HEK293 (cell line): ENCODE measurements at regions not wholly inside any gene's neighbourhood (a gene's known extent, or its start where the extent isn't known, plus 50 kb on each side); places are given as distances from the start of the nearest gene placed in this dataset.
"Not testable (repeated sequence)": the region's sequence is repeated elsewhere in the genome, so short reads cannot be mapped to it uniquely, and the experiment has no call there.

Source experiments
- CTCF ChIA-PET: fragments of 350-600 bp; formaldehyde crosslinking; extraction: SDS; loops from one replicate; lab custom pipeline; 2021; ENCODE audit warnings: antibody characterized with exemption; lab: Yijun Ruan, JAX
- POLR2A ChIA-PET: fragments of 300-600 bp; formaldehyde crosslinking; extraction: SDS; loops from one replicate; lab custom pipeline; 2020; ENCODE audit warnings: antibody characterized with exemption, inconsistent platforms; lab: Yijun Ruan, JAX
- H3K27ac ChIP-seq: fragments of 200-500 bp; sonication (Bioruptor generic); 2 replicates; pipeline ENCODE4 v1.5.1; 2014; ENCODE audit warnings: low read depth, low read length, control low read depth, inconsistent platforms; ENCODE audit errors: extremely low read depth
- H3K36me3 ChIP-seq, 2 experiments: fragments of 200-500 bp in 1 of 2; sonication (Bioruptor generic) in 1 of 2; 1 replicate in 1 of 2; 2 replicates in 1 of 2; pipeline ENCODE4 v1.5.1; 2014 to 2017; ENCODE audit warnings: inconsistent platforms in 2 of 2, low read length in 2 of 2; ENCODE audit not compliant: control insufficient read depth in 2 of 2, insufficient read depth in 1 of 2
- H3K4me1 ChIP-seq: fragments of 200-500 bp; sonication (Bioruptor generic); 2 replicates; pipeline ENCODE4 v1.5.1; 2014; ENCODE audit warnings: mild to moderate bottlenecking, low read length, inconsistent platforms; ENCODE audit not compliant: control insufficient read depth, insufficient read depth
- H3K4me3 ChIP-seq: 2 replicates; pipeline ENCODE4 v1.5.1; 2011; ENCODE audit warnings: low read depth, mild to moderate bottlenecking, control low read depth, low read length, moderate library complexity
- H3K9me3 ChIP-seq: fragments of 200-500 bp; sonication (Bioruptor generic); 2 replicates; pipeline ENCODE4 v1.5.1; 2014; ENCODE audit warnings: low read depth, low read length, inconsistent platforms; ENCODE audit not compliant: control insufficient read depth, insufficient read depth
- BCL11B ChIP-seq: fragments of 450-650 bp; formaldehyde crosslinking; IDR thresholded peaks from 2 replicates; pipeline ENCODE4 v1.5.1; 2016; ENCODE audit warnings: low read depth, missing biosample characterization, missing genetic modification characterization
- INSM2 ChIP-seq: fragments of 450-650 bp; formaldehyde crosslinking; IDR thresholded peaks from 2 replicates; pipeline ENCODE4 v1.5.1; 2016; ENCODE audit warnings: missing biosample characterization, missing genetic modification characterization
- KLF8 ChIP-seq: fragments of 450-650 bp; formaldehyde crosslinking; IDR thresholded peaks from 2 replicates; pipeline ENCODE4 v1.5.1; 2016; ENCODE audit warnings: missing biosample characterization, missing genetic modification characterization
- PATZ1 ChIP-seq: fragments of 450-650 bp; formaldehyde crosslinking; IDR thresholded peaks from 2 replicates; pipeline ENCODE4 v1.5.1; 2016; ENCODE audit warnings: missing biosample characterization, missing genetic modification characterization
- PBX3 ChIP-seq: sonication (generic); formaldehyde crosslinking; IDR thresholded peaks from 2 replicates; pipeline ENCODE4 v1.8.1; 2022; ENCODE audit warnings: mild to moderate bottlenecking, moderate library complexity, missing genetic modification reagents
- WT1 ChIP-seq: fragments of 450-650 bp; formaldehyde crosslinking; IDR thresholded peaks from 2 replicates; pipeline ENCODE4 v1.5.1; 2016; ENCODE audit warnings: missing biosample characterization, missing genetic modification characterization
- ZBTB21 ChIP-seq: fragments of 450-650 bp; formaldehyde crosslinking; IDR thresholded peaks from 2 replicates; pipeline ENCODE4 v1.5.1; 2017; ENCODE audit warnings: missing biosample characterization, missing genetic modification characterization
- ZFHX2 ChIP-seq: fragments of 450-650 bp; formaldehyde crosslinking; conservative IDR thresholded peaks from 2 replicates; pipeline ENCODE4 v1.5.1; 2016; ENCODE audit warnings: missing biosample characterization, missing genetic modification characterization
- ZNF155 ChIP-seq: fragments of 450-650 bp; formaldehyde crosslinking; IDR thresholded peaks from 2 replicates; pipeline ENCODE4 v1.5.1; 2016; ENCODE audit warnings: missing biosample characterization, missing genetic modification characterization
- ZNF157 ChIP-seq: fragments of 450-650 bp; formaldehyde crosslinking; IDR thresholded peaks from 2 replicates; pipeline ENCODE4 v1.5.1; 2016; ENCODE audit warnings: missing biosample characterization, missing genetic modification characterization
- ZNF391 ChIP-seq: fragments of 450-650 bp; formaldehyde crosslinking; IDR thresholded peaks from 2 replicates; pipeline ENCODE4 v1.5.1; 2016; ENCODE audit warnings: low read depth, missing biosample characterization, missing genetic modification characterization, borderline replicate concordance
- ZNF416 ChIP-seq: fragments of 450-650 bp; formaldehyde crosslinking; IDR thresholded peaks from 2 replicates; pipeline ENCODE4 v1.5.1; 2016; ENCODE audit warnings: missing biosample characterization, missing genetic modification characterization
- ZNF449 ChIP-seq: fragments of 450-650 bp; formaldehyde crosslinking; IDR thresholded peaks from 2 replicates; pipeline ENCODE4 v1.5.1; 2017; ENCODE audit warnings: missing biosample characterization, mild to moderate bottlenecking, missing genetic modification characterization, moderate library complexity
- ZNF501 ChIP-seq: fragments of 450-650 bp; formaldehyde crosslinking; IDR thresholded peaks from 2 replicates; pipeline ENCODE4 v1.5.1; 2016; ENCODE audit warnings: missing biosample characterization, missing genetic modification characterization
- ZNF571 ChIP-seq: fragments of 450-650 bp; formaldehyde crosslinking; IDR thresholded peaks from 2 replicates; pipeline ENCODE4 v1.5.0; 2017; ENCODE audit warnings: missing biosample characterization, missing genetic modification characterization
- ZNF623 ChIP-seq: fragments of 450-650 bp; formaldehyde crosslinking; IDR thresholded peaks from 2 replicates; pipeline ENCODE4 v1.5.1; 2016; ENCODE audit warnings: missing biosample characterization, missing genetic modification characterization
- ZNF639 ChIP-seq: fragments of 450-650 bp; formaldehyde crosslinking; IDR thresholded peaks from 2 replicates; pipeline ENCODE4 v1.5.1; 2016; ENCODE audit warnings: missing biosample characterization, missing genetic modification characterization
- ZNF654 ChIP-seq: fragments of 450-650 bp; formaldehyde crosslinking; IDR thresholded peaks from 2 replicates; pipeline ENCODE4 v1.5.1; 2016; ENCODE audit warnings: low read depth, missing biosample characterization, missing genetic modification characterization
- ZNF658 ChIP-seq: fragments of 450-650 bp; formaldehyde crosslinking; IDR thresholded peaks from 2 replicates; pipeline ENCODE4; 2016; ENCODE audit warnings: missing biosample characterization, missing genetic modification characterization
- ZNF660 ChIP-seq: fragments of 450-650 bp; IDR thresholded peaks from 2 replicates; pipeline ENCODE4 v1.5.1; 2018; ENCODE audit warnings: missing biosample characterization, mild to moderate bottlenecking, missing genetic modification characterization
- ZNF670 ChIP-seq: fragments of 450-650 bp; formaldehyde crosslinking; IDR thresholded peaks from 2 replicates; pipeline ENCODE4 v1.5.1; 2016; ENCODE audit warnings: missing biosample characterization, missing genetic modification characterization, low read depth
- ZNF776 ChIP-seq: fragments of 450-650 bp; formaldehyde crosslinking; IDR thresholded peaks from 2 replicates; pipeline ENCODE4 v1.5.0; 2017; ENCODE audit warnings: missing biosample characterization, missing genetic modification characterization, borderline replicate concordance
- ZNF785 ChIP-seq: fragments of 450-650 bp; formaldehyde crosslinking; IDR thresholded peaks from 2 replicates; pipeline ENCODE4 v1.5.1; 2016; ENCODE audit warnings: missing biosample characterization, missing genetic modification characterization

- H3K27ac ChIP-seq: no peak overlapping the region
- ChIA-PET POLR2A (no interaction called here), CTCF (interaction anchor here (1.0 to 1.7 kb wide), 2 partner anchors 16 to 38 kb away, joined by 3 to 4 read pairs; no protein-coding TSS in a partner anchor)
- no peaks in the 10 kb centered on the region for H3K4me1 ChIP-seq
- H3K9me3 ChIP-seq: no peaks in the 10 kb centered on the region
- TF ChIP-seq ZNF623 (tag by site-specific recombination) (no peak), ZNF391 (tag by site-specific recombination) (no peak), ZNF449 (no peak), INSM2 (tag by site-specific recombination) (no peak), PATZ1 (tag by site-specific recombination) (no peak), ZNF670 (tag by site-specific recombination) (no peak), ZNF658 (tag by site-specific recombination) (no peak), ZNF157 (tag by site-specific recombination) (no peak), ZNF155 (tag by site-specific recombination) (no peak), ZNF776 (no peak), ZNF639 (tag by site-specific recombination) (no peak), ZNF501 (tag by site-specific recombination) (no peak), ZNF785 (tag by site-specific recombination) (no peak), BCL11B (tag by site-specific recombination) (no peak), WT1 (tag by site-specific recombination) (no peak)
- no peaks in the 10 kb centered on the region for H3K36me3 ChIP-seq
- no peak overlapping the region for H3K4me3 ChIP-seq
These were observed 207.4 kb downstream of the RBM46 start for GRCh38 chr4:154988511-154988910.

- Histone ChIP-seq H3K27ac (no peak overlapping the region), H3K9me3 (no peaks in the 10 kb centered on the region), H3K4me3 (no peak overlapping the region), H3K36me3 (no peaks in the 10 kb centered on the region)
- ChIA-PET CTCF (interaction anchor here (1.0 kb wide), 1 partner anchor 37 kb away, joined by 4 read pairs; no protein-coding TSS in a partner anchor), POLR2A (no interaction called here)
- no peak for TF ChIP-seq ZNF639 (tag by site-specific recombination)
- no peak for TF ChIP-seq ZBTB21 (tag by site-specific recombination)
- TF ChIP-seq PBX3 (CRISPR knock-in tag): no peak
- TF ChIP-seq ZNF571 (tag by site-specific recombination): no peak
- no peak for TF ChIP-seq ZFHX2 (tag by site-specific recombination)
- no peak for TF ChIP-seq ZNF660
- no peak for TF ChIP-seq KLF8 (tag by site-specific recombination)
- TF ChIP-seq ZNF416: no peak
- no peak for TF ChIP-seq ZNF654 (tag by site-specific recombination)
- TF ChIP-seq, all 188 proteins: peak for 0
- H3K4me1 ChIP-seq: no peaks in the 10 kb centered on the region
These were observed 208.4 kb downstream of the RBM46 start for GRCh38 chr4:154989511-154989910.

GRCh38 chr4:154997866-154998265 lies 210.6 kb upstream of the NPY2R start:
- CTCF ChIA-PET, H3K4me1 ChIP-seq, H3K4me3 ChIP-seq, H3K36me3 ChIP-seq, H3K27ac ChIP-seq, H3K9me3 ChIP-seq, POLR2A ChIA-PET: not testable (repeated sequence)
